Endothelial cell of umbilical vein (primary cell): ENCODE measurements at regions not wholly inside any gene's neighbourhood (a gene's known extent, or its start where the extent isn't known, plus 50 kb on each side); places are given as distances from the start of the nearest gene placed in this dataset.
A peak's percentile ranks its signal among the peaks of the same experiment; 100 is the strongest.

Experiments
- BruUV-seq: library from RNA; stranded (reverse); fragments of 400-500 nt; replicated peaks from 2 replicates; lab custom pipeline; 2021; lab: Mats Ljungman, UMichigan
- CTCF ChIA-PET: fragments of 300-600, 350-600 bp; sonication (Branson Sonifier 250); formaldehyde crosslinking; loops from one replicate; lab custom pipeline; 2021; ENCODE audit warnings: antibody characterized with exemption, inconsistent platforms; lab: Charles Lee
- POLR2A ChIA-PET: fragments of 300-600, 350-600 bp; sonication (Branson Sonifier 250); formaldehyde crosslinking; loops from one replicate; lab custom pipeline; 2021; ENCODE audit warnings: antibody characterized with exemption, inconsistent platforms; lab: Charles Lee
- DNase-seq: peaks from one replicate; pipeline ENCODE4 v3.0.0-alpha.2; 2011; ENCODE audit warnings: low read depth, low spot score
- FAIRE-seq: peaks from 2 replicates; lab custom pipeline; 2011; peaks lifted over from hg19 to GRCh38; lab: Jason Lieb, UNC
- H2AFZ ChIP-seq: 2 replicates; pipeline ENCODE4 v1.6.0; 2012; ENCODE audit warnings: low read depth, low read length, control low read depth, inconsistent platforms
- H3K27ac ChIP-seq: 2 replicates; pipeline ENCODE4 v1.5.1; 2011; ENCODE audit warnings: low read depth, mild to moderate bottlenecking, control low read depth, low read length, moderate library complexity; ENCODE audit not compliant: insufficient read depth
- H3K27me3 ChIP-seq, 2 experiments: 2 replicates each; pipeline versions ENCODE4 v1.6.0 to v1.6.1; 2011; ENCODE audit warnings: low read length in 2 of 2, mixed read lengths in 1 of 2; ENCODE audit not compliant: control insufficient read depth in 2 of 2, insufficient read depth in 2 of 2
- H3K36me3 ChIP-seq, 2 experiments: 2 replicates in 1 of 2; 3 replicates in 1 of 2; pipeline ENCODE4 v1.5.1; 2011; ENCODE audit warnings: low read length in 2 of 2, mild to moderate bottlenecking in 1 of 2, moderate library complexity in 1 of 2; ENCODE audit not compliant: control insufficient read depth in 2 of 2, insufficient read depth in 2 of 2; ENCODE audit errors: extremely low read depth in 1 of 2
- H3K4me1 ChIP-seq: 3 replicates; pipeline ENCODE4 v1.5.1; 2011; ENCODE audit warnings: mild to moderate bottlenecking, low read length; ENCODE audit not compliant: control insufficient read depth, insufficient read depth; ENCODE audit errors: extremely low read depth
- H3K4me2 ChIP-seq: 2 replicates; pipeline ENCODE4 v1.6.1; 2011; ENCODE audit warnings: low read length, control low read depth, mixed read lengths; ENCODE audit not compliant: insufficient read depth
- H3K4me3 ChIP-seq, 3 experiments: fragments of 200-600 bp in 1 of 3; sonication (generic), shearing (Covaris generic) in 1 of 3; replicated peaks in 1 of 3; 2 replicates each; pipeline ENCODE4 v1.5.1; 2011 to 2016; ENCODE audit warnings: control low read depth in 3 of 3, low read length in 3 of 3, mild to moderate bottlenecking in 2 of 3, inconsistent platforms in 1 of 3, low read depth in 1 of 3, moderate library complexity in 1 of 3; ENCODE audit not compliant: insufficient read depth in 1 of 3
- H3K79me2 ChIP-seq: 2 replicates; pipeline ENCODE4 v1.6.0; 2012; ENCODE audit warnings: low read length, inconsistent platforms; ENCODE audit not compliant: control insufficient read depth, insufficient read depth
- H3K9ac ChIP-seq: replicated peaks from 2 replicates; pipeline ENCODE3; 2011; ENCODE audit warnings: low read length, control low read depth; ENCODE audit not compliant: insufficient read depth; ENCODE audit errors: extremely low read depth
- H3K9me1 ChIP-seq: replicated peaks from 3 replicates; pipeline ENCODE4 v1.6.0; 2011; ENCODE audit warnings: mild to moderate bottlenecking, low read length; ENCODE audit not compliant: control insufficient read depth, insufficient read depth; ENCODE audit errors: extremely low read depth
- H3K9me3 ChIP-seq: replicated peaks from 2 replicates; pipeline ENCODE4 v1.5.1; 2012; ENCODE audit warnings: low read length, inconsistent platforms; ENCODE audit not compliant: control insufficient read depth, insufficient read depth
- H4K20me1 ChIP-seq: replicated peaks from 2 replicates; pipeline ENCODE3; 2011; ENCODE audit warnings: mild to moderate bottlenecking, low read length; ENCODE audit not compliant: control insufficient read depth, insufficient read depth; ENCODE audit errors: extremely low read depth
- CTCF ChIP-seq, 2 donors: IDR thresholded peaks; 1 replicate in 1 of 2; 2 replicates in 1 of 2; pipeline ENCODE4 v1.5.1; 2011; ENCODE audit warnings: low read length in 2 of 2, mild to moderate bottlenecking in 2 of 2, moderate library complexity in 2 of 2, control low read depth in 1 of 2, inconsistent platforms in 1 of 2, low read depth in 1 of 2; ENCODE audit not compliant: insufficient read depth in 1 of 2; ENCODE audit errors: extremely low read depth in 1 of 2
- JUN ChIP-seq: IDR thresholded peaks from 2 replicates; pipeline ENCODE4 v1.6.1; 2011; ENCODE audit warnings: borderline replicate concordance, low read depth; ENCODE audit not compliant: insufficient read length, insufficient read depth
- MAX ChIP-seq: IDR thresholded peaks from 2 replicates; pipeline ENCODE4 v1.6.1; 2011; ENCODE audit not compliant: insufficient read depth, insufficient read length
- MYC ChIP-seq: IDR thresholded peaks from one replicate; pipeline ENCODE4 v1.6.1; 2011; ENCODE audit warnings: mild to moderate bottlenecking, low read depth, low read length
- dilution Hi-C: fragments of 300-500 bp; cut with MboI; formaldehyde crosslinking; loops from one replicate; pipeline ENCODE4 v1.15.0; 2019; ENCODE audit warnings: low sequenced_read_pairs; ENCODE audit not compliant: extremely low pct_ligation_motif_present
- intact Hi-C: fragments of 100-400 bp; cut with micrococcal nuclease; formaldehyde crosslinking; loops from one replicate; pipeline ENCODE4 v1.10.0; 2022

GRCh38 chr3:163056874-163057497 is 1560.4 kb downstream of the OTOL1 start:
- DNase-seq (no peak), FAIRE-seq (no peak)
- no peaks in the 10 kb centered on the region for H3K79me2 ChIP-seq
- H3K9me1 ChIP-seq, result no peaks in the 10 kb centered on the region
- POLR2A ChIA-PET, result no interaction called here
- no peak overlapping the region for H2AFZ ChIP-seq
- intact Hi-C loops (loop anchor here (5.0 to 10.0 kb wide), 2 partner anchors 1205 to 1492 kb away; no protein-coding TSS in a partner anchor), dilution Hi-C loops (no loop called here)
- H3K36me3 ChIP-seq, result no peaks in the 10 kb centered on the region
- H3K4me2 ChIP-seq, result no peak overlapping the region
- H3K27me3 ChIP-seq, result no peaks in the 10 kb centered on the region
- no peaks in the 10 kb centered on the region for H3K4me1 ChIP-seq
- H3K27ac ChIP-seq, result no peak overlapping the region
- no TSS peak for BruUV-seq
- no peak overlapping the region for H3K9ac ChIP-seq
- TF ChIP-seq JUN, result no peak
- TF ChIP-seq MAX, result no peak
- no peak for TF ChIP-seq MYC
- TF ChIP-seq CTCF (IDR thresholded peaks at IDR 0.05; ENCODE audit: extremely low read depth in 1 of 2, insufficient read depth in 1 of 2, low read depth in 1 of 2, low read length in 2 of 2), result peak; percentile 24 to 29
- CTCF ChIA-PET, result no interaction called here
- H3K9me3 ChIP-seq, result no peaks in the 10 kb centered on the region
- no peaks in the 10 kb centered on the region for H4K20me1 ChIP-seq
- no peak overlapping the region for H3K4me3 ChIP-seq
